Adrenal gland (tissue), 9 donors: ENCODE measurements at regions not wholly inside any gene's neighbourhood (a gene's known extent, or its start where the extent isn't known, plus 50 kb on each side); places are given as distances from the start of the nearest gene placed in this dataset.
"Not testable (repeated sequence)": the region's sequence is repeated elsewhere in the genome, so short reads cannot be mapped to it uniquely, and the experiment has no call there.

Experiments
- DNase-seq, 7 donors: peaks; one replicate each; pipeline ENCODE4 v3.0.0-alpha.2; 2019 to 2020
- H3K27ac ChIP-seq, 5 donors: fragments of 200-600 bp; sonication (generic) in 4 of 5; 1 replicate in 3 of 5; 2 replicates in 2 of 5; pipeline versions ENCODE4 v1.5.1 to v1.8.0; 2016 to 2020; ENCODE audit warnings: mild to moderate bottlenecking in 1 of 5
- H3K27me3 ChIP-seq: fragments of 200-600 bp; 2 replicates; pipeline ENCODE4 v1.8.0; 2021
- H3K36me3 ChIP-seq, 2 donors: fragments of 200-600 bp; replicated peaks in 1 of 2; 1 replicate in 1 of 2; 2 replicates in 1 of 2; pipeline versions ENCODE4 v1.5.1 to v1.8.0; 2018 to 2022
- H3K4me1 ChIP-seq, 2 donors: fragments of 200-600 bp; replicated peaks in 1 of 2; 1 replicate in 1 of 2; 2 replicates in 1 of 2; pipeline versions ENCODE4 v1.5.1 to v1.8.0; 2018 to 2021
- H3K4me3 ChIP-seq, 4 donors: fragments of 200-600 bp; sonication (generic) in 3 of 4; one replicate each; pipeline ENCODE4 v1.5.1; 2016 to 2018
- H3K9me3 ChIP-seq, 3 donors: fragments of 200-600 bp; sonication (generic) in 1 of 3; replicated peaks in 1 of 3; 1 replicate in 2 of 3; 2 replicates in 1 of 3; pipeline versions ENCODE4 v1.5.1 to v1.8.0; 2016 to 2021
- WGBS, 4 donors: extraction: QIAGEN DNeasy Blood & Tissue Kit in 2 of 4; methylation state at CpG; one replicate each; pipeline versions ENCODE4 v1.1.5 to v1.1.7; 2013 to 2017; 5-methylcytosine and 5-hydroxymethylcytosine counted together
- intact Hi-C, 2 donors: fragments of 100-400 bp; cut with DNase I; formaldehyde crosslinking; loops; one replicate each; pipeline versions ENCODE4 v1.14.1 to v1.15.0; 2022 to 2023
- donor health status: healthy with polysubstance abuse.
- donor health status: Bipolar disorder and iron deficiency.
- donor health status: DM: yes; HTN: yes; CAD: no.
- donor health status: DM: no; HTN: no; CAD: no.
- donor health status: DM: no; HTN: no; CAD: no.

DNA sequence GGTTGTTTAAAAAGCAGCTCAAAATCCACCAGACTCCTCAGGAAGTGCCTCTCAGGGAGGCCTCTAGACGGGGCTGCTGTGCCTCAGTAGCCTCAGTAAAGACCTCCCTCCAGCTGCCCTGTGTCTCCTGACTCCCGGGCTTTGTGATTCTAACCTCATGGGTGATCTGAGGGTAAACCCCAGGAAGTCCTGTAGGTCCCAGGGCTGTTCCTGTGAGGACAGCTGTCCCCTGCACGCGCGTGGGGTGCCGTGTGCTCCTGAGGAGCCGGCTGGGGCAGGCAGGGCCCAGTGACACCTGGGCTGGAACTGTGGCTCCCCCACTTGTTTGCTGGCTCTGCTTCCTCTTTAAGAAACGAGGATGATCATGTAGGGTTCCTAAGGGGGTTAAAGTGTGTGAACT, 359.9 kb downstream of the BCL2L11 start:
- H3K27ac ChIP-seq, intact Hi-C loops, H3K36me3 ChIP-seq, DNase-seq, H3K9me3 ChIP-seq, H3K27me3 ChIP-seq, H3K4me3 ChIP-seq, H3K4me1 ChIP-seq: not testable (repeated sequence)
- 68 to 93% (median 79%) methylated on average over 6 to 8 of the region's 8 CpGs for WGBS, 4 donors

DNA sequence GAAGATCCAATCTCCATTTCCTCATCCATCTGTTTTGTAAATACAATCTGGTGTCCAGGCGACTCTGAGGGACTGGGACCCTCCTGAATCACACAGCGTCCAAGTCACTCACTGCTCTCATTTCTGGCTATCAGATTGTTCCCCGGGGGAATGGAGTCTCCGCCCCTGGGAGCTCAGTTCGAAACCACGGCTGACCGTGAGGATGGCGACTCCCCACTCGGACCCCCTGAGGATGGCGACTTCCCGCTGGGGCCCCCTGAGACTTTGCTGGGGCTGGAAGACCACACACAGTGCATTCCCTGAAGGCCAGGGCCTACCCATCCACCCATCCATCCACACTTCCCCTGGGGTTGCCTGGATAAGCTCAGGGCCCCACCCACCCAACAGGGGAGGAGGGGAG, 360.5 kb downstream of the BCL2L11 start:
- H3K36me3 ChIP-seq, H3K4me1 ChIP-seq, intact Hi-C loops, DNase-seq, H3K9me3 ChIP-seq, H3K27ac ChIP-seq, H3K27me3 ChIP-seq, H3K4me3 ChIP-seq: not testable (repeated sequence)
- WGBS, 4 donors = 68 to 92% (median 76%) methylated on average over 2 to 11 of the region's 11 CpGs

DNA sequence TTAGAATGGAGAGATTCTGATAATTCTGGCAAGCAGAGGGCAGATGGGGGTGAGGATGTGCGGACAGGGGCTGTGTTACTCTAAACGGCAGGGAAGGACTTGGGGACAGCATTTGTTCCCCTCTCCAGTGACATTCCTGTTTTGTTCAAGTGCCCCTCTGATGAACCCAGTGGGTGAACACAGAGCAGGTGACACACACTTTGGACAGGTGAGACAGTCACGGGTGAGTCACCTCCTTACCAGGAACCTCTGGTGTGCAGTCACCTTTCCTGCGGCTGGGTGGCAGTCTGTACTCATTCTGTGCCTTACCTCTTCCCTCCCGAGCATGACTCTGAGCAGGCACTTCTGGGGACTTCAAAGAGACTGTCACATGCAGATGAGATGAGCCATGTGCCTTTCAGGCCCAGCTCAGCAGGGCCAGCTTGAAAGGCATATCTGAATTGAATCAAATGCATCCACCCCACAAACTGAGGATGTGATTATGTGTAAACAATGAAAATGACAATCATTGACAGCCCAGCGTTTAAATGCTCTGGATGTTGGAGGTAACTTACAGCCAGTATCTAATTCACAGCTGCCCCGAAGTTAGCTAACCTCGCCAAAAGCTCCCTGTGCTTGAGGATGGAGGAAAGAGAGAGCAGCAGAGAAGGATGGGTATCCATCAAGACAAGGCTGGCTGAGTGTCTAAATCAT, 362.4 kb downstream of the BCL2L11 start:
- intact Hi-C loops, H3K4me1 ChIP-seq, H3K27ac ChIP-seq, H3K4me3 ChIP-seq, H3K9me3 ChIP-seq, H3K36me3 ChIP-seq, H3K27me3 ChIP-seq: not testable (repeated sequence)
- DNase-seq = peak in 1 of 7 donors; percentile 23
- WGBS, 4 donors = 85 to 91% (median 86%) methylated on average over 3 to 5 of the region's 8 CpGs

DNA sequence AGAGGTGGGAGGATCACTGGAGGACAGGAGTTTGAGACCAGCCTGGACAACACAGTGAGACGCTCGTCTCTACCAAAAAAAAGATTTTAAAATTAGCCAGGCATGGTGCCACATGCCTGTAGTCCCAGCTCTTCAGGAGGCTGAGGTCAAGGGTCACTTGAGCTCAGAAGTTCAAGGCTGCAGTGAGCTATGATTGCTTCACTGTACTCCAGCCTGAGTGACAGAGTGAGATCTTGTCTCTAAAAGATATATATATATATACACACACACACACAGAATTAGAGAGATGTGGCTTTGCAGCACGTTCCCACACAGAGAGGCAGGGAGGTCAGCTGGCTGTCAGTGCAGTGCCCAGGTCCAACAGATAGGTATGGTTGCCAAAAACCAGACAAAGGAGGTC, 363.4 kb downstream of the BCL2L11 start:
- H3K27ac ChIP-seq, intact Hi-C loops, H3K9me3 ChIP-seq, H3K4me1 ChIP-seq, DNase-seq, H3K36me3 ChIP-seq, H3K4me3 ChIP-seq, H3K27me3 ChIP-seq: not testable (repeated sequence)
- WGBS, 4 donors = 54 to 73% (median 59%) methylated on average over 1 to 2 of the region's 3 CpGs

DNA sequence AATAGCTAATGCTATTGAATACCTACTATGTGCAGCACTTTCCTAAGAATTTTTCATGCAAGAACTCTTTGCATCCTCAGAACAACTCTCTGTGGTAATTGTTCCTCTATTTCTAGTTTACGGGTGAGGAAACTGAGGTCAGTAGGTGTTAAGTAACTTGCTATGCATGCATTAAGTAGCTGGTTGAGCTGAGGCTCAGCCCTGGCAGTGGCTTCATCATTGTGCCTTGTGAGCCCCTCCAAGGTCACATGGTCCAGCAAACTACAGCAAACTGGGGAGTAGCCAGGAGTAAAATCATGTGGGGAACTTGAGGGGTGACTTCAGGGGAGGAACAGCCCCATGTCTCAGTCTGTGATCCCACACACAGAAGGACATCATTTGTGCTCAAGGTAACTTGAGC, 365.2 kb downstream of the BCL2L11 start:
- H3K4me3 ChIP-seq, H3K9me3 ChIP-seq, H3K36me3 ChIP-seq, H3K4me1 ChIP-seq, H3K27me3 ChIP-seq, H3K27ac ChIP-seq, intact Hi-C loops: not testable (repeated sequence)
- WGBS, 4 donors = 93% methylated on average over 1 of the region's 1 CpG; no CpG with 5 or more reads in 3 of the 4 donors
- peak in 1 of 7 donors; percentile 39 for DNase-seq

DNA sequence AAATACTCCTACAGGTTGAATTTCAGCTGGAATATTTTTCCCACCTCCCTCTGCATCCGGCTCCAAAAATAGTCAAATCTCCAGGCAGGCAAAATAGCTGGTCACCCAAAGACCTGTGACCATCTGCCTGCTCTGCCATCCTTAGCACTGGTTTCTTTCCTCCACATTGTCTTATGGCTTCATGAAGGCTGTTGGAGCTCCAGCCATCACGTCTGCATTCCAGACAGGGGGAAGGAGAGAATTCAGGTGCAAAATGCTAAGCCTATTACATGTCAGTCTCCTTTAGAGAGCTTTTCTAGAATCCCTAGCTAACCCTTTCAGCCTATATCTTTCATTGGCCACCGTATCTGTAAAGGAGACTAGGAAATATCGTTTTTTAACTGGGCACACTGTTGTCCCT, 367.7 kb downstream of the BCL2L11 start:
- H3K36me3 ChIP-seq, intact Hi-C loops, H3K9me3 ChIP-seq, H3K27ac ChIP-seq, H3K4me1 ChIP-seq, DNase-seq, H3K27me3 ChIP-seq, H3K4me3 ChIP-seq: not testable (repeated sequence)
- 94 to 98% (median 96%) methylated on average over 3 to 4 of the region's 4 CpGs for WGBS, 4 donors

DNA sequence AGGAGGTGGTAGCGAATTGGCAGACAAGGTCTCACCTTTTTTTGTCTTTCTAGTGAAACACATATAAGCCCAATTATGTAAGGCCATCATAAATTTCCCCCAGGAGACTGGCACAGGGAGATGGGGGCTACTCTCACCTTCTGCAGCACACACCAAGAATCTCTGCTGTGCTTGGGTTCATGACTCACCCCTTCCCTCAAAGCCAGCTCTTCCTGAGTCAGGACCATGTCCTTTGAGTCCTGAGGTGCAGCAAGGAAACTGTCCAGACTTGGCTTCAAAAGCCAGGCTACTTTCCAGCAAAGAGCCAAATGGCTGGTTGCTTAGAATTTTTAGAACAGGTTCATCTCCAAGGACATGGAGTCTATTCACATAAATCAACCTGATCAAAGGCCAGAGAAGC, 368.7 kb downstream of the BCL2L11 start:
- no CpG with 5 or more reads among the region's 1 CpG for WGBS, 4 donors
- H3K9me3 ChIP-seq, H3K27me3 ChIP-seq, intact Hi-C loops, H3K4me1 ChIP-seq, H3K27ac ChIP-seq, H3K36me3 ChIP-seq, H3K4me3 ChIP-seq, DNase-seq: not testable (repeated sequence)

DNA sequence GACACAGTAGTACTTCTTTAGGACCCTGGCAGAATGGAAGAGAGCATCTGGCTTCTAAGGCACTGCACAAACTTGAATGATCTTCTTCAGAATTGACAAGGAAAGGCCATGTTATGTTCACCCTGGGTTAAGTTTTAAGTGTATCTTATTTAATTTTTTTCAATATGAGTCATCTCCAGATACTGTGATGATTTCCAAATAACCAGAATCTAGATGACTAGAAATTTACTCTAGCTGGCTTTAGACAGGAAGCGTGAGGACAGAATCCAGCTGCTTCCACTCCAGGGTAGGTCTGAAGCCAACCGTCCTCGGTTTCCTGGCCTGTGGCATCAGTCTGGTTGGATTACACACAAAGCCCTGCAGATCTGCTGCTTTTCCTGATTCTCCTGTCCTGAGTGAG, 370.5 kb downstream of the BCL2L11 start:
- H3K27me3 ChIP-seq, intact Hi-C loops, H3K36me3 ChIP-seq, DNase-seq, H3K4me3 ChIP-seq, H3K4me1 ChIP-seq, H3K9me3 ChIP-seq: not testable (repeated sequence)
- no CpG with 5 or more reads among the region's 3 CpGs for WGBS, 4 donors
- peak overlapping the region in 1 of 5 donors; percentile 64 for H3K27ac ChIP-seq

DNA sequence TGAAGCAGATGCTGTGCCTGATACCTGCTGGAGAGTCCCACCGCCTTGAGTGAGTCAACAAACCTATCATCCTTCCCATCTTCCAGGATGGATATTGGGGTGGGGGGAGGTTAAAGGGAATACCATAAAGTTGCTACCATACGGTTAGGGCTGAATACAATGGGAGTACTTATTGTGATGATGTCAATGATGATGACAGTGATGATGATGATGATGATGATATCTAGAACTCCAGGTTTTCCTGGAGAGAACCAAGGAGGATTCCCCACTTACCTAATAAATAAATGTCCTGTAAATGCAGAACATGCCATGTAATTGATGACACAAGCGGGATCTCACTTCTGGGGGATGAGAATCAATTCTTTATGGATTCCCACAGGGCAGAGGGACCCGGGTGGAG, 370.9 kb downstream of the BCL2L11 start:
- H3K4me3 ChIP-seq, intact Hi-C loops, H3K27me3 ChIP-seq, DNase-seq, H3K36me3 ChIP-seq, H3K4me1 ChIP-seq, H3K9me3 ChIP-seq: not testable (repeated sequence)
- 81 to 97% (median 85%) methylated on average over 3 to 4 of the region's 4 CpGs for WGBS, 4 donors
- H3K27ac ChIP-seq = peak overlapping the region in 1 of 5 donors; percentile 55

DNA sequence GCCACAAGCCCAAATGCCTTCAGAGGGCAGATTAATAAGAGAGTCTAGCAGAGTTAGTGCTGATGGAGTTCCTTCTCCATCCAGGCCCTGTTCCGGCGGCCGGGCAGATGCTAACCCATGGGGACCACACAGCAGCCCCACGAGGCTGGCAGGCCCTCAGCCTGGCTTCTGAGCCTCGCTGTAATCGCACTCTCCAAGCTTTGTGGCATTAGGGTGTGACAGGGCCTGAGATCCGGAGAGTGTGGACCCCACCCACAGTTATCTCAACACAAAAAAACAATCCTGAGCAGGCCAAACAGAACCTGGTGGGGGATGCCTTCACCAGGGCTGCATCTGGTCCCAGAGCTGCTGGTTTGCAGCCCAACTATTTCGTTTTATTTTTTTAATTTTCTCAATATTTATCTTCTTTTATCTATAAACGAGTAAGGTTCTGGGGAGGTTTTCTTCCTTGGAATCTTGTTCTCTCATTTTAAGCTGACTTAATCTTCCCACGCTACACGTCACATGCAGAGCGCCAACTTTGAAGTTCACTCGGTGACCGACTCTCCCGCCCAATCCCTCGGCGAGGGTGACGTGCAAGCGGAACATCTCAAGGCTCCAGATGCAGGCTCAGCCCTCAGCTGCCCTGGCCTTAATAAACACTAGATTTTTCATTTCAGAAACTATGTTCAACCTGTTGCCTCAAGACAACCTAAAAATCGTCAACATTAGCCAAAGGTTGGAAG, 372.4 kb downstream of the BCL2L11 start:
- H3K36me3 ChIP-seq, H3K4me1 ChIP-seq, intact Hi-C loops, H3K9me3 ChIP-seq, H3K27me3 ChIP-seq: not testable (repeated sequence)
- WGBS, 4 donors = 0 to 42% (median 21%) methylated on average over 1 to 5 of the region's 20 CpGs
- Histone ChIP-seq H3K4me3 (peak overlapping the region in 1 of 4 donors; percentile 51), H3K27ac (peak overlapping the region in 4 of 5 donors; percentile 54 to 92 (median 70))
- DNase-seq = peak in 3 of 7 donors; percentile 25 to 52 (median 45)
